Large intestine (tissue), 3 donors: ENCODE measurements at regions not wholly inside any gene's neighbourhood (a gene's known extent, or its start where the extent isn't known, plus 50 kb on each side); places are given as distances from the start of the nearest gene placed in this dataset.
A peak's percentile ranks its signal among the peaks of the same experiment; 100 is the strongest.

Source experiments
- DNase-seq, 2 donors: peaks; one replicate each; pipeline versions ENCODE4 v3.0.0 to v3.0.0-alpha.2; 2013
- H3K27ac ChIP-seq: one replicate; pipeline ENCODE4 v1.5.1; 2013; ENCODE audit warnings: low read length
- H3K27me3 ChIP-seq: 2 replicates; pipeline ENCODE4 v1.6.1; 2013; ENCODE audit warnings: low read length; ENCODE audit not compliant: control insufficient read depth, insufficient read depth
- H3K36me3 ChIP-seq: 2 replicates; pipeline ENCODE4 v1.6.1; 2013; ENCODE audit warnings: low read length; ENCODE audit not compliant: control insufficient read depth, insufficient read depth
- H3K4me1 ChIP-seq: one replicate; pipeline ENCODE4 v1.6.1; 2013; ENCODE audit warnings: low read length; ENCODE audit not compliant: control insufficient read depth, insufficient read depth
- H3K4me3 ChIP-seq: one replicate; pipeline ENCODE4 v1.5.1; 2013; ENCODE audit warnings: low read length
- H3K9me3 ChIP-seq: one replicate; pipeline ENCODE4 v1.6.1; 2013; ENCODE audit warnings: mild to moderate bottlenecking, low read depth, low read length, moderate library complexity; ENCODE audit not compliant: control insufficient read depth
- WGBS: methylation state at CpG from one replicate; pipeline ENCODE4 v1.1.5; 2013; ENCODE audit warnings: low lambda C conversion rate; ENCODE audit not compliant: insufficient coverage; 5-methylcytosine and 5-hydroxymethylcytosine counted together

DNA sequence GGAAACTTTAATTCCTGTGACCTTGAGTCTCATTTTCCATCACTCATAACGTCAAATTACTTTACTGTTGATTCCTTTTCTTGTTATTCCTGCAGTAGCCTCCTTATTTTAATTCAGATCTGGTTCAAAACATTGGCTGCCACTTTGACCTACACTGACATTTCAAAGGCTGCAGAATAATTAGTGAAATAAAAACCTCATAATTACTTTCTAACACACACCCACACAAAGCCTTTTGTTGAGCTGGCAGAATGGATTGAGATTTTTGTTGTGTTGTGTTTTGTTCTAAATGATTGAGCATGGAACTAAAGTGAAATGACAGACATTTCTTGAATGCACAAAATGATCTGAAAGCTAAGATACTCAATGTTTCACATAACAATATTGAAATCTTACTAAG, 507.5 kb upstream of the STXBP6 start:
- Histone ChIP-seq H3K27me3 (no peaks in the 10 kb centered on the region), H3K36me3 (no peaks in the 10 kb centered on the region), H3K9me3 (no peaks in the 10 kb centered on the region), H3K27ac (no peak overlapping the region), H3K4me1 (no peaks in the 10 kb centered on the region), H3K4me3 (no peak overlapping the region)
- WGBS: 29% methylated on average over 1 of the region's 1 CpG
- no peak for DNase-seq

DNA sequence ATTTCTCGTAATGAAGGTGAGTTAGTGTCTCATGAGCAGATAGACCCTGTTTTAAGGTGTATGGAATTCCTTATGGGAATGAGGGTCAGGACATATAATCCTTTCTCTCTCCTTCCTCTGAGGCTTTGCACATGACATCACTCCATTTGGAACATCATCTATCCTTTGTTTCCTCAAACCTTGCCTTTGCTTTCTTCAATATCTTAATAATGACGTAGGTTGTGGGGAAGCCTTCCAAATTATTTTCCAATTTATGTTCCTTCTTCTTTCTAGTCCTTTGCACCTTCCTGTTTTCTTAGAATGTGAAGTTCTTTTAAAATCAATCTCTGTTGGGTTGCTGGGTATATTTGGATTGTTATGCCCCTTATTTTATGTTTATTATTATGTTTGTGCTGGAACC, 502.9 kb upstream of the STXBP6 start:
- Histone ChIP-seq H3K27me3 (no peaks in the 10 kb centered on the region), H3K4me3 (no peak overlapping the region), H3K4me1 (no peaks in the 10 kb centered on the region), H3K27ac (no peak overlapping the region), H3K9me3 (no peaks in the 10 kb centered on the region), H3K36me3 (no peaks in the 10 kb centered on the region)
- no peak for DNase-seq
- WGBS: 80% methylated on average over 1 of the region's 2 CpGs

DNA sequence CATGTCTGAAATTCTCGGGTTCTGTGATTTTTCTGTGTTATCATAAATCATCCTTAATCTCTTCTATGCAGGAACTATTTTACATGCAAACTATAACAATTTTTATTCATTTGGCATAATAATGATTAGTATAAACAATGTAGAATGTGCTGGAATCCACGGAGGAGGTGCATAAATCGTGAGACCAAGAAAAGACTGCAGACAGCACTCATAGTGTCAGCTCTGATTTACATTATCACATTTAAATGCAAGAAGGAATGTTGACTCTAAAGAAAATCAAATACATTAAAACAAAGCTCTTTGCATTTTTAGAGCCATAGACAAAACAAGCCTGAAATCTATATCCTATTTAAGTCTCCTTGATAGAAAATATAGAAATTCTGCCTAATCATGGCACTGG, 501.7 kb upstream of the STXBP6 start:
- Histone ChIP-seq H3K27me3 (no peaks in the 10 kb centered on the region), H3K36me3 (no peaks in the 10 kb centered on the region), H3K27ac (no peak overlapping the region), H3K9me3 (no peaks in the 10 kb centered on the region), H3K4me1 (no peaks in the 10 kb centered on the region), H3K4me3 (no peak overlapping the region)
- 60% methylated on average over 1 of the region's 3 CpGs for WGBS
- no peak for DNase-seq

DNA sequence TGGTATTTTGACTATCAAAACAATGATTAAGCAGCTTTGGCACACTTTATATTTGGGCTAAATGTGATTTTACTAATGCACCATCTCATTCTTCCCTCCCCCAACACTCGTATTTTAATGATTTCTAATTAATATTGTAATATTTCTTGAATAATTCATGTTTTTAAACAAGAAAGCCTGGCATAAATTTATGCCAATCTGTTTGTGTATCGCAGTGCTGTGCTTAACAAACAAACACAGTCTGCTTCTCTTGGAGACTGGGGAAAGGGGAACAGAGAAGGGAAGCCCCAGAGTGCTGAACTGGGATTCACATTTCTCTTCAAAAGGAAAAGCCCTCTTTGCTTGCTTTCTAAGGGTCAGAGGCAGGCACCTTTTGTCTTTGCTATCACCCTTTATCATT, 496.9 kb upstream of the STXBP6 start:
- WGBS: no CpG with 5 or more reads among the region's 2 CpGs
- H3K4me3 ChIP-seq: no peak overlapping the region

DNA sequence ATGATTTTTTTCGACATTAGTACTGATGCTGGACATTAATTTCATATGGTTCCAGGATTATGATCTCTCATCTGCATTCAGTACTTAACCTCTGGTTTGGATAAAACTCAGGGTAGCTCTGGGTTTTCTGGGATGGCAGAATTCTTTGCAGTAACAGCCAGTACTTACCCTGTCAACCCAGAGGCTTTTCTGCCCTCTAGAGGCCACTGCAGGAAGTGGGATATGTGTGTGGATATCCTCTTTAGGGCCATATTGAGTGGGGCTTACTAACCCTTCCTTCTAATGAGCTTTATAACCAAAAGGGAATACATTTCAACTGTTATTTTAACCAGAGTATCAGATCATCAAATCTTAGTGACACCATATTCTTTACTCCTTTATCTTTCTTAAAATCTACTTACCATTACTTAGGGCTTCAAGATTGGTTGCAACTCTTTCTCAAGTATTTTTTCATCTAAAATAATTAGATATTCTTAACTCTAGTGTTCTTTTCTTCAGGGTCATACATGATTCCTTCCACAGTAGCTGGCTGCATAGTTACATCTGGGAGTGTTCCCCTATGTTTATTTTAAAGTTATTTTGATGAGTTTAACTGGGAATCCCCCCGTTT, 488.0 kb upstream of the STXBP6 start:
- Histone ChIP-seq H3K27ac (no peak overlapping the region), H3K4me3 (no peak overlapping the region), H3K4me1 (no peaks in the 10 kb centered on the region), H3K27me3 (no peaks in the 10 kb centered on the region), H3K9me3 (no peaks in the 10 kb centered on the region), H3K36me3 (no peaks in the 10 kb centered on the region)
- peak; percentile 6 to 8 for DNase-seq
- 43% methylated on average over 1 of the region's 2 CpGs for WGBS

More for the DNA sequence above, 496.9 kb upstream of the STXBP6 start:
- Histone ChIP-seq H3K36me3 (no peaks in the 10 kb centered on the region), H3K9me3 (no peaks in the 10 kb centered on the region), H3K27ac (no peak overlapping the region), H3K27me3 (no peaks in the 10 kb centered on the region), H3K4me1 (no peaks in the 10 kb centered on the region)
- no peak for DNase-seq

DNA sequence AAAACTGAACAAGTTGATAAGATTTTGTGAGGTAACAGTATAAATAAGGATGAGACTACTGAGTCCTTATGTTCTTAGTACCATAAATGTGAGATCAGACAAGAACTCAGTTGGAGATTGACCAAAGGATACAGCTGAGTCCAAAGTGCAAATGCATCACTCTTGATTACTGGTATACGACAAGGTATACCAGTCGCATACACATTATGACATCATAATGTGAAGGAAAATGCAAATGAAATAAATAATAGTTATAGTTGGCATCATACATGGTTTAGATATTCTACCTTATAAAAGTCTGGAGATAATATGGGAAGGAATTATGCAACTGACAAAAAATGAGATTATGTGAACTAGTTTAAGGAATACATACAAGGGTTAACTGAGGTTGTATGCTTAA, 476.3 kb upstream of the STXBP6 start:
- no CpG with 5 or more reads among the region's 2 CpGs for WGBS
- DNase-seq: no peak
- Histone ChIP-seq H3K27me3 (no peaks in the 10 kb centered on the region), H3K4me1 (no peaks in the 10 kb centered on the region), H3K9me3 (no peaks in the 10 kb centered on the region), H3K4me3 (no peak overlapping the region), H3K27ac (no peak overlapping the region), H3K36me3 (no peaks in the 10 kb centered on the region)

DNA sequence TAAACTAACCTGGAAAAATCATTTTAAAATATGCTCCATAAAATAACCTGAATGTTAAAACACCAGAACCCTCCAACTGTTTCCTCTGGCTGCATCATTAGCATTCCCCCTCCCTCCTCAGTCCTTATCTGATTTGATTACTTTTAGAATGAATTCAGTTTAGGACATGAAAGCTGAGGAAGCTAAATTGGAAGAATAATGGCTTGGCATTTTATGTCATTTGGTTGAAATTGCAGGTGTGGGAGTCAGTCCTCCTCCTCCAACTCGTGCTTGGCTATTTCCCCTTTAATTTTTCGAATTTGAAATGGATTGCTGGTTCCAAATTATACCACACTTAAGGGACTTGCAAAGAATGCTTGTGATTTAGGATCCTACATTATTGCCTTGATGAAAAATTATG, 473.0 kb upstream of the STXBP6 start:
- DNase-seq: no peak
- Histone ChIP-seq H3K27me3 (no peaks in the 10 kb centered on the region), H3K9me3 (no peaks in the 10 kb centered on the region), H3K4me1 (no peaks in the 10 kb centered on the region), H3K27ac (no peak overlapping the region), H3K4me3 (no peak overlapping the region), H3K36me3 (no peaks in the 10 kb centered on the region)
- WGBS: 60% methylated on average over 1 of the region's 2 CpGs

DNA sequence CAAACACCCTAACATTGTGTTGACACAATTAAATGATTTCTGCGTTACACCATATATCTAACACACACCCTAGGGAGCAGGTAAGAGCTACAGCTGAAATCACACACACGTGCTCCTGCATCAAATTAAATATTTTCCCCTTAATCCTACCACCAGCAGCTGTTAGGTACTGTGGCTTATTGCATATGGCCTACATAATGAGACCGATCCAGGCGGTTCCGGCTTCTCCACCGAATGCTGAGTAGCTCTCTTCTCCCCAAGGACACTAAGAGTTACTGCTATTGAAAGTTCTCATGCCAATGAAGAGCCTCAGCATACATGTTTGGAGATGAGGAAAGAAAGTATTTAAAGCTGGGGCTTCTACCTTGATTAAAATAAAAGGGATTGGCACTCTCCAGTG, 472.2 kb upstream of the STXBP6 start:
- no CpG with 5 or more reads among the region's 6 CpGs for WGBS
- Histone ChIP-seq H3K27ac (no peak overlapping the region), H3K27me3 (no peaks in the 10 kb centered on the region), H3K4me3 (no peak overlapping the region), H3K9me3 (no peaks in the 10 kb centered on the region), H3K36me3 (no peaks in the 10 kb centered on the region), H3K4me1 (no peaks in the 10 kb centered on the region)
- no peak for DNase-seq

DNA sequence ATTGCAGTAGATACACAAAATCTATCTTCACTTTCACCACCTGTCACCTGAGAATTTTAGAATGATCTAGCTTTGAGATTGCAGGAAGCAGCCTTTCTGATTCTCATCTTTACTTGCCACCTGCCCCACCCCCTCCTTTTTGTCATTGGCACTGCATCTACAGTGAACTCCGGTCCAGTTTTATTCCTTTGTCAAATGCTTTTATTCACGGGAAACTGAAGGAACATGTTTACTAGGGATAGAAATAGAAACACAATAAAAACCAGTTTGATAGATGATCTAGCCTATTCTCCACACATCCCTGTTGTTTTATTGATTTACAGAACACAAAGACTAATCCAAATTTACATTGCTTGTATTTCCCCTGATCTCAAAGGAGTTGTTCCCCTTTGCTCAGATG, 471.7 kb upstream of the STXBP6 start:
- Histone ChIP-seq H3K4me1 (no peaks in the 10 kb centered on the region), H3K36me3 (no peaks in the 10 kb centered on the region), H3K27me3 (no peaks in the 10 kb centered on the region), H3K9me3 (no peaks in the 10 kb centered on the region), H3K27ac (no peak overlapping the region), H3K4me3 (no peak overlapping the region)
- 67% methylated on average over 2 of the region's 2 CpGs for WGBS
- DNase-seq: no peak

DNA sequence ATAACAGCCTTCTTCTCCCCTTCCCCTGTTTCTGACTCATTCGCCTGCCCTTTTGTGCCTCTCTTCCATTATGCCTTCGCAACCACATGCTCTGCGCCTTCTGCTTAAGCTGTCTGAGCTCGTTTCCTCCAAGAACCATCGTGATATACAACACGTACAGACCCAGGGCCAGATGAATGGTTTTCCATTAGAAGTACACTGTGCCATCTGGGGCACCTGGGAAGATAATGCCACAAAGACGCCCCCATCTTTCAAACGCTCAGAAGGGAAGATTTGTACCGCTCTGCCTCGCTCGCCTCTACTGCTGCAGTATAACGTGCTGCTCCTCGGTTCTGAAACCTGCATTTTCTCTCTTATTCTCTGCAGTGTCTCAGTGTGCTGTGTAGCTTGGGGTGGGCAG, 470.9 kb upstream of the STXBP6 start:
- Histone ChIP-seq H3K4me1 (no peaks in the 10 kb centered on the region), H3K9me3 (no peaks in the 10 kb centered on the region), H3K27me3 (no peaks in the 10 kb centered on the region), H3K4me3 (no peak overlapping the region), H3K27ac (no peak overlapping the region), H3K36me3 (no peaks in the 10 kb centered on the region)
- no CpG with 5 or more reads among the region's 13 CpGs for WGBS
- DNase-seq: no peak

DNA sequence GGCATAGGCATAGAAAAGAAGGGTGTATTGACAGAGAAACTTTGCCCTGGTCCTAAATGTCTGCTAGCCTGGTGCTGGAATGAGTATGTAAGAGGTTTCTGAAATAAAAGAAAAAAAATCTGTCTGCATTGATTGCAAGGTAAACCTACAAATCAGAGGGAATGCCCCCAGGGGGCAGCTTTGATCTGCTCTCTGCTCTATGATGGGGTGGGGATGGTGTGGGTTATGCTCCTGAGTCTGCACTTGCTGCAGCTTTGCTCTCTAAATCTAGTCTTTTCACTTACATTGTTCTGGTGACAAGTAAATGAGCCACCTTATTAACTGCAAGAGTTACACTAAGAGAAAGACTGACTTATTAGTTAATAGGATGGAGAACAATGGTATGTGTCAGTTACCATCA, 468.4 kb upstream of the STXBP6 start:
- Histone ChIP-seq H3K27ac (no peak overlapping the region), H3K4me1 (no peaks in the 10 kb centered on the region), H3K4me3 (no peak overlapping the region), H3K9me3 (no peaks in the 10 kb centered on the region), H3K36me3 (no peaks in the 10 kb centered on the region), H3K27me3 (no peaks in the 10 kb centered on the region)
- DNase-seq: no peak
